H9 (cell line): ENCODE measurements at regions not wholly inside any gene's neighbourhood (a gene's known extent, or its start where the extent isn't known, plus 50 kb on each side); places are given as distances from the start of the nearest gene placed in this dataset.

Experiments
- DNase-seq: peaks from one replicate; pipeline ENCODE4 v3.0.0-alpha.2; 2017
- H2AFZ ChIP-seq: one replicate; pipeline ENCODE4 v1.6.1; 2013; ENCODE audit warnings: mild to moderate bottlenecking, low read length, control low read depth, moderate library complexity
- H2AK5ac ChIP-seq: 2 replicates; pipeline ENCODE4 v1.6.1; 2013; ENCODE audit warnings: low read length, control low read depth, mixed read lengths; ENCODE audit not compliant: insufficient read length
- H2BK120ac ChIP-seq: one replicate; pipeline ENCODE4 v1.6.1; 2013; ENCODE audit warnings: low read depth, mild to moderate bottlenecking, low read length, control low read depth, inconsistent platforms; ENCODE audit not compliant: poor library complexity, severe bottlenecking
- H2BK12ac ChIP-seq: 2 replicates; pipeline ENCODE4 v1.6.1; 2013; ENCODE audit warnings: low read length, control low read depth, mixed read lengths, low read depth; ENCODE audit not compliant: insufficient read length
- H2BK15ac ChIP-seq: 2 replicates; pipeline ENCODE4 v1.6.1; 2013; ENCODE audit warnings: low read depth, low read length, control low read depth
- H2BK20ac ChIP-seq: one replicate; pipeline ENCODE4 v1.6.1; 2013; ENCODE audit warnings: low read depth, mild to moderate bottlenecking, low read length, control low read depth, inconsistent platforms; ENCODE audit not compliant: poor library complexity, severe bottlenecking
- H2BK5ac ChIP-seq: 2 replicates; pipeline ENCODE4 v1.6.1; 2013; ENCODE audit warnings: low read length, control low read depth, mixed read lengths; ENCODE audit not compliant: insufficient read length
- H3K14ac ChIP-seq: 2 replicates; pipeline ENCODE4 v1.6.1; 2013; ENCODE audit warnings: low read length, control low read depth; ENCODE audit not compliant: insufficient read depth
- H3K18ac ChIP-seq: 2 replicates; pipeline ENCODE4 v1.6.1; 2013; ENCODE audit warnings: low read depth, mild to moderate bottlenecking, mixed read lengths, low read length, control low read depth; ENCODE audit not compliant: insufficient read length
- H3K23ac ChIP-seq: 2 replicates; pipeline ENCODE4 v1.6.1; 2013; ENCODE audit warnings: low read length, control low read depth, mixed read lengths, low read depth; ENCODE audit not compliant: insufficient read length
- H3K23me2 ChIP-seq: 2 replicates; pipeline ENCODE4 v1.6.1; 2013; ENCODE audit warnings: low read depth, mild to moderate bottlenecking, mixed read lengths, low read length, control low read depth; ENCODE audit not compliant: insufficient read length, poor library complexity, severe bottlenecking
- H3K27ac ChIP-seq: 2 replicates; pipeline ENCODE4 v1.5.1; 2013; ENCODE audit warnings: low read length, control low read depth, mixed read lengths, low read depth; ENCODE audit not compliant: insufficient read length
- H3K27me3 ChIP-seq: 2 replicates; pipeline ENCODE4 v1.6.1; 2013; ENCODE audit warnings: low read length, control low read depth, inconsistent platforms; ENCODE audit not compliant: insufficient read depth
- H3K4ac ChIP-seq: 2 replicates; pipeline ENCODE4 v1.6.1; 2013; ENCODE audit warnings: low read depth, mild to moderate bottlenecking, control low read depth, inconsistent platforms, low read length, moderate library complexity
- H3K4me1 ChIP-seq: 2 replicates; pipeline ENCODE4 v1.6.1; 2013; ENCODE audit warnings: low read length, control low read depth, inconsistent platforms; ENCODE audit not compliant: insufficient read depth
- H3K4me2 ChIP-seq: 2 replicates; pipeline ENCODE4 v1.6.1; 2013; ENCODE audit warnings: low read length, control low read depth, mixed read lengths; ENCODE audit not compliant: insufficient read length, insufficient read depth
- H3K56ac ChIP-seq: 2 replicates; pipeline ENCODE4 v1.6.1; 2013; ENCODE audit warnings: low read depth, mild to moderate bottlenecking, mixed read lengths, low read length, control low read depth; ENCODE audit not compliant: insufficient read length
- H3K79me1 ChIP-seq: 2 replicates; pipeline ENCODE4 v1.6.1; 2013; ENCODE audit warnings: low read depth, mild to moderate bottlenecking, moderate library complexity, low read length, control low read depth, inconsistent platforms; ENCODE audit not compliant: insufficient read depth, poor library complexity, severe bottlenecking
- H3K79me2 ChIP-seq: 2 replicates; pipeline ENCODE4 v1.6.1; 2013; ENCODE audit warnings: low read length, control low read depth, inconsistent platforms; ENCODE audit not compliant: insufficient read depth
- H3K9ac ChIP-seq: 2 replicates; pipeline ENCODE4 v1.6.1; 2013; ENCODE audit warnings: low read length, control low read depth, mixed read lengths; ENCODE audit not compliant: insufficient read length; ENCODE audit errors: extremely low read depth
- H3K9me3 ChIP-seq: one replicate; pipeline ENCODE4 v1.6.1; 2013; ENCODE audit warnings: low read depth, low read length, inconsistent platforms; ENCODE audit not compliant: control insufficient read depth
- H3T11ph ChIP-seq: one replicate; pipeline ENCODE4 v1.6.1; 2013; ENCODE audit warnings: mild to moderate bottlenecking, low read length, control low read depth, inconsistent platforms
- H4K20me1 ChIP-seq: one replicate; pipeline ENCODE4 v1.6.1; 2013; ENCODE audit not compliant: control insufficient read depth, insufficient read length, insufficient read depth
- H4K5ac ChIP-seq: 2 replicates; pipeline ENCODE4 v1.6.1; 2013; ENCODE audit warnings: low read depth, mild to moderate bottlenecking, mixed read lengths, low read length, control low read depth; ENCODE audit not compliant: insufficient read length
- H4K8ac ChIP-seq: replicated peaks from 2 replicates; pipeline ENCODE4 v1.6.1; 2013; ENCODE audit warnings: low read length, control low read depth, mixed read lengths, low read depth; ENCODE audit not compliant: insufficient read length
- H4K91ac ChIP-seq: 2 replicates; pipeline ENCODE4 v1.6.1; 2013; ENCODE audit warnings: low read depth, mild to moderate bottlenecking, moderate library complexity, mixed read lengths, low read length, control low read depth; ENCODE audit not compliant: insufficient read length
- H3K27ac Mint-ChIP-seq, 3 experiments: 2 replicates in 2 of 3; 3 replicates in 1 of 3; pipeline ENCODE4 v1.8.0; 2020 to 2021; ENCODE audit warnings: mixed read lengths in 3 of 3, mild to moderate bottlenecking in 1 of 3, moderate library complexity in 1 of 3
- H3K27me3 Mint-ChIP-seq: 2 replicates; pipeline ENCODE4 v1.8.0; 2021; ENCODE audit warnings: low read depth, mild to moderate bottlenecking, moderate library complexity, mixed read lengths
- H3K36me3 Mint-ChIP-seq, 3 experiments: 2 replicates in 2 of 3; 3 replicates in 1 of 3; pipeline ENCODE4 v1.8.0; 2020 to 2021; ENCODE audit warnings: low read depth in 3 of 3, mixed read lengths in 3 of 3; ENCODE audit not compliant: insufficient read depth in 1 of 3
- H3K4me1 Mint-ChIP-seq, 2 experiments: 2 replicates each; pipeline ENCODE4 v1.8.0; 2020; ENCODE audit warnings: mixed read lengths in 2 of 2
- H3K4me3 Mint-ChIP-seq, 2 experiments: 2 replicates in 1 of 2; 3 replicates in 1 of 2; pipeline ENCODE4 v1.8.0; 2020 to 2021; ENCODE audit warnings: mild to moderate bottlenecking in 2 of 2, mixed read lengths in 2 of 2, moderate library complexity in 1 of 2
- H3K9me3 Mint-ChIP-seq, 2 experiments: 2 replicates in 1 of 2; 3 replicates in 1 of 2; pipeline ENCODE4 v1.8.0; 2020; ENCODE audit warnings: mild to moderate bottlenecking in 2 of 2, mixed read lengths in 2 of 2, moderate library complexity in 1 of 2
- WGBS: extraction: QIAGEN DNeasy Blood & Tissue Kit; methylation state at CpG from one replicate; pipeline ENCODE4 v1.1.7; 2013; ENCODE audit warnings: missing lambda C conversion rate, low lambda C conversion rate, mixed read lengths; ENCODE audit not compliant: insufficient read length; ENCODE audit errors: extremely low coverage; 5-methylcytosine and 5-hydroxymethylcytosine counted together
- TF ChIP-seq, protein P1 (sequence below): fragments of 200-600 bp; sonication (generic); conservative IDR thresholded peaks from 3 replicates; pipeline ENCODE4 v1.8.0; 2021; ENCODE audit warnings: antibody characterized with exemption, mild to moderate bottlenecking

DNA sequence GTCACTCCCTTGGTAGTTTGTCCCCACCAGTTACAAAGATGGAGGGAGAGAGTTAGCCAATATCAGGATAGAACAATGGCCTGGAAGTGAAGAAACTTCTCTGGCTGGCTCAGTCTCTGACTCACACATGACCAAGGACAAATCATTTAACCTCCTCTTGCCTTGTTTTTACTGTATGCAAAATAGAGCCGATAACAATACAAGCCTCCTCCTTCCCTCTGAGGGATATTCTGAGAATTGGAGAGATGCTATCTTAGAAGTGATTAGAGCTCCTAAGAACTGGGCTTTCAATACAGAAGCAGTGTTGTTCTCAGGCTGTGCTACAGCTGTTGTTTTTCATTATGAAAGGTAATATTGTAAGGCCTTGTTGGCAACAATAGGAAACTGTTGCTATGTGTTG, 87.7 kb upstream of the EGR2 start:
- Histone ChIP-seq H3K4me2 (no peak overlapping the region), H3K4me1 (no peaks in the 10 kb centered on the region), H2BK12ac (no peak overlapping the region), H3K9ac (no peak overlapping the region), H3K56ac (no peak overlapping the region), H3K23me2 (no peaks in the 10 kb centered on the region), H3K14ac (no peak overlapping the region), H4K91ac (no peak overlapping the region), H4K5ac (no peak overlapping the region), H2BK120ac (no peak overlapping the region), H3T11ph (no peak overlapping the region), H3K79me1 (no peaks in the 10 kb centered on the region), H4K8ac (no peak overlapping the region), H3K9me3 (no peaks in the 10 kb centered on the region), H3K18ac (no peak overlapping the region), H2BK5ac (no peak overlapping the region), H3K27ac (no peak overlapping the region), H2BK20ac (no peak overlapping the region), H3K4ac (no peak overlapping the region), H2BK15ac (no peak overlapping the region), H2AFZ (no peak overlapping the region), H2AK5ac (no peak overlapping the region), H3K27me3 (no peaks in the 10 kb centered on the region), H3K79me2 (no peaks in the 10 kb centered on the region), H3K23ac (no peak overlapping the region), H4K20me1 (no peaks in the 10 kb centered on the region)
- no peak overlapping the region for H3K4me3 Mint-ChIP-seq
- DNase-seq, result no peak
- H3K27me3 Mint-ChIP-seq, result peaks cover 6% of the 10 kb centered on the region
- peaks cover 0 to 6% (median 1%) of the 10 kb centered on the region in 3 experiments; a peak in 2 of 7 replicates for H3K36me3 Mint-ChIP-seq
- peaks cover 0 to 7% of the 10 kb centered on the region in 2 experiments; a peak in 2 of 4 replicates for H3K4me1 Mint-ChIP-seq
- no CpG with 5 or more reads among the region's 1 CpG for WGBS
- peaks cover 0 to 4% of the 10 kb centered on the region in 2 experiments; a peak in 1 of 5 replicates for H3K9me3 Mint-ChIP-seq
- TF ChIP-seq, protein P1, sequence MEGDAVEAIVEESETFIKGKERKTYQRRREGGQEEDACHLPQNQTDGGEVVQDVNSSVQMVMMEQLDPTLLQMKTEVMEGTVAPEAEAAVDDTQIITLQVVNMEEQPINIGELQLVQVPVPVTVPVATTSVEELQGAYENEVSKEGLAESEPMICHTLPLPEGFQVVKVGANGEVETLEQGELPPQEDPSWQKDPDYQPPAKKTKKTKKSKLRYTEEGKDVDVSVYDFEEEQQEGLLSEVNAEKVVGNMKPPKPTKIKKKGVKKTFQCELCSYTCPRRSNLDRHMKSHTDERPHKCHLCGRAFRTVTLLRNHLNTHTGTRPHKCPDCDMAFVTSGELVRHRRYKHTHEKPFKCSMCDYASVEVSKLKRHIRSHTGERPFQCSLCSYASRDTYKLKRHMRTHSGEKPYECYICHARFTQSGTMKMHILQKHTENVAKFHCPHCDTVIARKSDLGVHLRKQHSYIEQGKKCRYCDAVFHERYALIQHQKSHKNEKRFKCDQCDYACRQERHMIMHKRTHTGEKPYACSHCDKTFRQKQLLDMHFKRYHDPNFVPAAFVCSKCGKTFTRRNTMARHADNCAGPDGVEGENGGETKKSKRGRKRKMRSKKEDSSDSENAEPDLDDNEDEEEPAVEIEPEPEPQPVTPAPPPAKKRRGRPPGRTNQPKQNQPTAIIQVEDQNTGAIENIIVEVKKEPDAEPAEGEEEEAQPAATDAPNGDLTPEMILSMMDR, result no peak
- H3K27ac Mint-ChIP-seq, result no peak overlapping the region
